ENCODE measurements at regions not wholly inside any gene's neighbourhood (a gene's known extent, or its start where the extent isn't known, plus 50 kb on each side); places are given as distances from the start of the nearest gene placed in this dataset.

GRCh38 chr10:64079341-64079740 is 558.1 kb downstream of the REEP3 start:
- DNase-seq (ENCODE audit: low read depth): no peak

GRCh38 chr10:64080071-64080470 is 558.9 kb downstream of the REEP3 start:
- no peak for DNase-seq (ENCODE audit: low read depth)

GRCh38 chr10:64081947-64082482 is 560.8 kb downstream of the REEP3 start:
- no peak for DNase-seq (ENCODE audit: low read depth)

- no peak for DNase-seq (ENCODE audit: low read depth)
Measured at GRCh38 chr10:64086083-64086767, 565.0 kb downstream of the REEP3 start.

- no peak for DNase-seq (ENCODE audit: low read depth)
Measured at GRCh38 chr10:64089648-64090047, 568.4 kb downstream of the REEP3 start.

GRCh38 chr10:64090865-64091264 is 569.7 kb downstream of the REEP3 start:
- DNase-seq (ENCODE audit: low read depth): no peak

GRCh38 chr10:64091897-64092296 is 570.7 kb downstream of the REEP3 start:
- no peak for DNase-seq (ENCODE audit: low read depth)

GRCh38 chr10:64093304-64093703 is 572.1 kb downstream of the REEP3 start:
- DNase-seq (ENCODE audit: low read depth): no peak

GRCh38 chr10:64093946-64094535 is 572.8 kb downstream of the REEP3 start:
- no peak for DNase-seq (ENCODE audit: low read depth)

- no peak for DNase-seq (ENCODE audit: low read depth)
Measured at GRCh38 chr10:64096941-64097340, 575.7 kb downstream of the REEP3 start.

GRCh38 chr10:64097391-64098122 is 576.4 kb downstream of the REEP3 start:
- DNase-seq (ENCODE audit: low read depth): no peak

- no peak for DNase-seq (ENCODE audit: low read depth)
Measured at GRCh38 chr10:64098994-64099393, 577.8 kb downstream of the REEP3 start.

- DNase-seq (ENCODE audit: low read depth): no peak
Measured at GRCh38 chr10:64101606-64102263, 580.5 kb downstream of the REEP3 start.

- no peak for DNase-seq (ENCODE audit: low read depth)
Measured at GRCh38 chr10:64102264-64102633, 581.0 kb downstream of the REEP3 start.

GRCh38 chr10:64102916-64103315 is 581.7 kb downstream of the REEP3 start:
- no peak for DNase-seq (ENCODE audit: low read depth)

- no peak for DNase-seq (ENCODE audit: low read depth)
Measured at GRCh38 chr10:64103750-64104470, 582.7 kb downstream of the REEP3 start.

GRCh38 chr10:64109926-64110495 is 588.8 kb downstream of the REEP3 start:
- no peak for DNase-seq (ENCODE audit: low read depth)

- no peak for DNase-seq (ENCODE audit: low read depth)
Measured at GRCh38 chr10:64112701-64113355, 591.6 kb downstream of the REEP3 start.

- no peak for DNase-seq (ENCODE audit: low read depth)
Measured at GRCh38 chr10:64113375-64113774, 592.2 kb downstream of the REEP3 start.

GRCh38 chr10:64113792-64114191 is 592.6 kb downstream of the REEP3 start:
- no peak for DNase-seq (ENCODE audit: low read depth)

- DNase-seq (ENCODE audit: low read depth): no peak
Measured at GRCh38 chr10:64115471-64115870, 594.3 kb downstream of the REEP3 start.
